Brain pericyte (primary cell): ENCODE measurements at regions not wholly inside any gene's neighbourhood (a gene's known extent, or its start where the extent isn't known, plus 50 kb on each side); places are given as distances from the start of the nearest gene placed in this dataset.

Experiments used
- DNase-seq: peaks from one replicate; pipeline ENCODE4 v3.0.0-alpha.2; 2012; ENCODE audit warnings: low read depth, low spot score

DNA sequence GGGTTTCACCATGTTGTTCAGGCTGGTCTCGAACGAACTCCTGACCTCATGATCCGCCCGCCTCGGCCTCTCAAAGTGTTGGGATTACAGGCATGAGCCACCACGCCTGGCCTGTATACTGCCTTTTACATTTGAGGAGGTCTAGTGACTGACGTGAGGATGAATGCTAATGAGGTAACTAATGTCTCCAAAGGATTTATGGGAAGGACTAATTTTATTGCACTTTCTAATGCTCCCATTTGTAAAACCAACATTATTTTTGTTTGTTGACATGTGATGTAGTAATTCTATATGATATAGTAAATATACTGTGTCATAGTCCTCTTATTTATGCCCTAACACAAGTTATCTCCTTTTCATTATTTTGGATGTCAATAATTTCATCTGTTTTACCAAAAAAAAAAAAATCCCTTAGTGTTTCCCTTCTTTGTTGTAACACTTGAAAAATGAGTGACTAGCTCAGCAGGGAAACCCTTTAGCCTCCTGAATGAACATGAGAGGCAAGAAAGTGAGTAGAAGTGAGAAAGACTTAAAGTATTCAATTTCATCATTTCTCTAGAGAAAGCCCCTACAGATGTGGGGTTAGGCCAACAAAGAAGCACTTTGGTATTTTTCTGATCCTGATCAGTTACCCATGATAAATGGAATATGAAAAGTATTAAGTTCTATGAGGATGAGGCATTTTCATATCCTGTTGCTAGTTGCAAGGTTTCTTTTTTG, 596.9 kb upstream of the PCDH15 start:
- no peak for DNase-seq

DNA sequence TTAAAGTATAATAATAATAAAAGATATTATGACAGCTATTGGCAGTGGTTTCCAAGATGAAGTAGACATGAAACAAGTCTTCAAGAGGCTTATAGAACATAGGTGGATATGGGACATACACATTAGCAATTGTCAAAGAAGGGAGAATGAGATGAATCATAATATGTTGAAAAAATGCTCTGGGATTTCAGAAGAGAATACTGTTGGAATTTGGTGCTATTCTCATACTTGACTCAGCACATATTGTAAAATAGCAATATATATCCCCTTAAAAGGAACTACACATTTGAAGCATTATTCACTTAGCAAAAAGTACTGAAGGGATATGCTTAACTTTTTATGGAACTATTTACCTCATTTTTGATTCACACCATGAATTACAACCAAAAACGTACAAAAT, 577.2 kb upstream of the PCDH15 start:
- DNase-seq, result no peak

DNA sequence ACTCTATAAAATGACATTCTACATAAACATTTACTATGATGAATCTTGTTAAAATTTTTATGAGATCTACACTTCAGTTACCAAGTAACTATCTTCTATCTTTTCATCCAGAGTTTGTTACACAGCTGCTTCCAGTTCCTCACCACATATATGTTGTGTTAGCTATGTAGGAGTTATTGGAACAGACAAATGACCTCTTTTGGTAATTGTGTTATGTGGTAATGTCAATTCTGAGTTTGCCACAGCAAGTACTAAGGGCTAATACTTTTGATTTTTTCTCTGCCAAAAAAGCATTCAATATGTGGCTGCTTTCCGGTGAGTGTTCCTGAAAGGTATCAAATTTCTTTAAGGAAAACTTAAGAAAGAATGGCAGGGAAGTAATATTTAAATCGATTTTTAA, 573.9 kb upstream of the PCDH15 start:
- DNase-seq, result no peak

DNA sequence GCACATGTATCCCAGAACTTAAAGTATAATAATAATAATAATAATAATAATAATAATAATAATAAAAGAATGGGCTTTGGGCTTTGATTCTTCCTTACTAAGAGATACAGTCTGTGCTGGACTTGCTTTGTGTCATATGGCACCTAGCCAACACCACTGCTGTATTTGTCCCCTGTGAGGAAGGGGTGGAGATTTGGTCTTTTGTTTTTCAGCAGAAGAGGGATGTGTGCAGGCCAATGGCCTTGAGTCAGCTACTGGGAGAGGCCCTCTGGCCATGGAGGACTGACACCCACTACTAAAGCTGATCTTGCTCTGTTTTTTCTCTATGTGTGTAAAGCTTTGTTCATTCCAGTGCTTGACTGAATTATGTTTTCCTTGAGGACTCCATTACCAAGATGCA, 573.0 kb upstream of the PCDH15 start:
- no peak for DNase-seq

DNA sequence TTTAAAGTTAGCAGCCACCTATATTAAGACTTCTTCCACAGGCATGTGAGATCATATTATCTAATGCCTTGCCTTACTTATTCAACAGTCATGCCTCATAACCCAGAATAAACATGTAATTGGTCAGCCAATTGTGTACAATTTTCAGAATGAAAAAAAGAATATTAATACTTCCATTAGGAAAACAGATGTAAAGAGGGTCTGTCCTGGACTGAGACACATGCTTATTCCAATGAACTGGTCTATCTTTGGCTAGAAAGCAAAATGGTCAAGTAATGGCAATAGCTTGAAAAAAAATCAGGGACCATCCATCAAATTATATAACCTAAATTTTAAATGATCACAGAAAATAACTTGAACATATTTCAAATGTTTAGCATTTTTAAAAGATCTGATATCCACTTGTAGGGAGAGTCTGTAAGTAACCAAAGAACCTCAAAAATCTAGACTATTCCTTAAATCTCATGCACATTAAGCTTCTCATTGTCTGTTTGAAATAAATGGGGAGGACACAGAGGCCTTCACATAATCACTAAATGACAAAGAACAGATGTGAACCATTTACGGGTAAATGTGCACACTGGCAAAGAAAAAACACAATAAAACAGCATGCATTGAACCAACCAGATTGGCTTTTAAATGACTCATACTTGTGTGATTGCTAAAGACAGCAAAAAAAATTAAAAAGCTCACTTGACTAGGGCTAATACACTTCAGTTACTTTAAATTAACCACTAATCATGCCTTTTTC, 568.8 kb upstream of the PCDH15 start:
- DNase-seq, result peak; percentile 6

DNA sequence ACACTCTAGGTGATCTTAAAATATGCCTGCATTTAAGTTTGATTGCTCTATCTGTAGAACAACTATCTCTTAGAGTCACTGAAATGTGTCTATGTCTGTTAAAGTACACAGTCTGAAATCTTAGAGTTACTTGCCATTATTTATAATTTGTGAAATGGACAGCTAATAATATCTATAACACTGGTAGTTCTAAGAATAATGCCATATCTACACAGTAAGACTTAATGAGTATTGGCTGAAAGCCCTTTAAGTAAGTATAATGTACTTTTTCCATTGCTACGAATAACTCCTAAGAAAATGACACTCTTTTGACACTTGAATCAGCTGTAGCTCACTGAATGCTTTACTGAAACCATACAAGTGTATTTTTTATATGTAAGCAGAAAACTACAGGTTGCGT, 567.4 kb upstream of the PCDH15 start:
- no peak for DNase-seq

DNA sequence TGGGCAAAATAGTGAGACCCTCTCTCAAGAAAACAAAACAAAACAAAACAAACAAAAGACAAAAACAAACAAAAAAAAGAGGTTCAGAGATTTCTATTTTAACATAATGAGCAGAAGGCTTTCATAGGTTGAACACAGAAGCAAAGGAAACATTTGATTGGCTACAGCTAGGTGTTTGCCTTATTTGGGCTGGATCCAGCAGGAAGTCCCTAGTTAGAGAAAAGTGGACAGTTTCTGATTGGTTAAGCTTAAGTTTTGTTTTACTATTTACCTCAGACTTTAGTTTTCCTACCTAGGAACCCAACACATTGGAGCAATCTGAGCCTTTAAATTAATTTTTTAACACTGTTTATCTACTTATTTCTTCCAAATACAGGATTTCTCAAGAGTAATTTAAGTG, 566.5 kb upstream of the PCDH15 start:
- DNase-seq, result no peak

DNA sequence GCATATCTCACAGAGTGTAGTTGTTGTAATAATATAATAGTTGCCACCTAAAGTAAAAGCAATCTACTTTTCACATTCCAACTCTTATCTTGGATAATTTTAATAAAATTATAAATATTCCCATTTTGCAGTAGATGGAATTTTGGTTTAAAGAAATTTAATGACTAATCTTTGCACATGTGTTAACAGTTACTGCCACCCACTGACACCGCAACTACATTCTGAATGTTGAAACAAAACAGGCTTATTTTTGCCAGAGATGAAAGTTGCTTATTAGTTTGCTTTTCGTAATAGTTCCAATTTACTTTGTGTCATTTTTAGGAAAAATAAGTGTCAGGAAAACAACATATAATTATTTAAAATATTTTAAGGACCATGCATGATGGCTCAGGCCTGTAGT, 557.5 kb upstream of the PCDH15 start:
- DNase-seq, result no peak

DNA sequence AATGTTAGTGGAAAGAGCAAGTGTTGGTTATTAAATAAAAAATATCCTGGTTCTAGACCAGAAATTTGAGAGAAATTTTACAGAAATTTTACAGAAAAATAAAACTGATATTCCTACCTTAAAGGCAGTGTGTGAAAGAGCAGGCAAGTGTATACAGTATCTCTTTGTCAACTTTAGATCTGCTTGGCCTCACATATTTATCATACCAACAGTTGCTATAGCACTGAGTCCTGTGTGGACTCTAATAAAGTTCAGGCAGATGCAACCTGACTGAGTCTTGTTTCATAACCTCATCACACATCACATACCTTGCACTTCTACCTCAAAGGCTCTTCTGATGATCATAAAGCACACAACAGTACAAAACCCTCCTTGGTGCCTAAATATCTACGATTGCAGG, 552.4 kb upstream of the PCDH15 start:
- no peak for DNase-seq

DNA sequence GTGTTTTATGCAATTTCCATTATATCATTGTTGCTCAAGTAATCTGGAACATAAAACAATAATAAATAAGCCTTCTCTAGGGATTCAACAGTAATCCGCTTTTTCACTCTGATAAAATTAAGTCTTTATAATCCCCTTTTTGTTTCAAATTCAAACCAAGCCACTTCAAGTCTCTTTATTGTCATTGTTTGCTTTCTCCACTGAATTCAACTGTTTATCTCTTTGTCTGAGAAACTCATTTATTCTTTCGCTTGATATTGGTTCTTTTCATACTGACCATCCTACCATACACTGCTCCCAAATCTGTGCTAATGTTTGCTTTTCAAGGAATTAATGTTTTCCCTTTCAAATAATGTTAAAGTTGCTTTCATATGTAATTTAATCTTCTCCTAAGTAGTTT, 550.4 kb upstream of the PCDH15 start:
- no peak for DNase-seq

DNA sequence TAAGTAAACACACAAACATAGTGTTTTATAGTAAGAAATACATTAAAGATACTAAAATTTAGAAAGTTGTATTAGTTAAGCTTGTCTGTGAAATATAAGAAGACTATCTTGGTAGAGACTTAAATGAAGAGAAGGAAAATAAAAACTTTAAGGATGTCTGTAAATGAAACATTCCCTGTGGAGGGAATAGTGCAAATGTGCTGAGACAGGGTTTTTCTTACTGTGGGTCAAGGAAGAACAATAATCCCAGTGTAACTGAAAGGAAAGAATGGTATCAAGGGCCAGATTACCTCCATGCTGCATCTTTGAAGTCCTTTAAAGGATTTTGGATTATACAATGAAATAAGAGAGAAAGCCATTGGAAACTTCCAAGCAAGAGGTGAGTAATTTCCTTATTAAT, 547.5 kb upstream of the PCDH15 start:
- DNase-seq, result no peak

DNA sequence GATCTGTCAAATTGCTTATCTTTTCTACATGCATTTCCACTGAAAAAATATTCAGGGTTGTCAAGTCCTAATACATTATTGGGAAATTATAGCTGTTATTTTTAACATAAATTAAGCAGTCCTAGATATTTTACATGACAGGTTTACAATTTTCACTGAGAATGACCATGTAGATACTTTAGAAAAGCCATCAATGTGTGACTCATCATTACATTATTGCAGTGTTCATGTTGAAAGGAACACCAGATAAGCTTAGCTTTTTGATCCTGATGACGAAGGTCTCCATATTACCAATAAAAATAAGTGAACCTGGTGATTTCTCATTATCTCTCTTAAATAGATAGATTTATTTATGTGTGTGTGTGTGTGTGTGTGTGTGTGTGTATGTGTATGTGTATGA, 529.5 kb upstream of the PCDH15 start:
- no peak for DNase-seq

DNA sequence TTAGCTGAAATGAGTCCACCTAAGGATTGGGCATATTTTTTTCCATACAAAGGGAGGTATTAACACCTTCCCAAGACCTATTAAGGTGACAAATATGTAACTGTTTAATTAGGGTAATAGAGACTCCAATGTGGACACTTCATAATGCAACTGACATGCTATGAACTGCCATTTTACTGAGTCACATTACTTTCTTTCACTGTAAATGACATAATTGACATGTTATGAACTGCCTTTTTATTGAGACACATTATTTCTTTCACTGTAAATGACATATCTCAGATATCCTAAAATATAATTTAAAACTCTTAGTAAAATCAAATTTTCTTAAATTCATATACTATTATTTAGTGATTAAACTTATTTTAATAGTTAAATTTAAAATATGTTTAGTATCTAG, 528.8 kb upstream of the PCDH15 start:
- DNase-seq, result no peak

DNA sequence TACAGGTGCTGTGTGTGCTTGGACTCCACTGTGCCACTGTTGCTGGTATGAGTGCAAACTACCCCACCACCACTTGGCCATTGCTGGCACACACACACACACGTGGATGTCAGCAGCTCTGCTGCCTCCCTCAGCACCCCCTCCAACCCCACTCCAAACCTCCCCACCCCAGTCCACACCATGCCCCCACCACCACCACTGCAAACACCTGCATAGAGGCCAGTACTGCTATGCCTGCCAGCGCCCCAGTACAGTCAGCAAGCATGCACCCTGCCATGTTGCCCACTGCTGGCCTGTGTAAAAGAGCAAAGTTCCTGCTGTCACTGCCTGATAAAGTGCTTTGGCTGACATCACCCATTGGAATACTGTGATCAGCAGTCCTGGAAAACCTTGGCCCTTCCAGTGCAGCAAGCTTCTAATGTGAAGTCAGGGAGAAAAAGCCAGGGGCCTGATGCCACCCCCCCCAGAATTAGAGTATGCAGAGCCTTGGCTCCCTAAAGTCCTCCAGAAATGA, 519.2 kb upstream of the PCDH15 start:
- DNase-seq, result no peak

DNA sequence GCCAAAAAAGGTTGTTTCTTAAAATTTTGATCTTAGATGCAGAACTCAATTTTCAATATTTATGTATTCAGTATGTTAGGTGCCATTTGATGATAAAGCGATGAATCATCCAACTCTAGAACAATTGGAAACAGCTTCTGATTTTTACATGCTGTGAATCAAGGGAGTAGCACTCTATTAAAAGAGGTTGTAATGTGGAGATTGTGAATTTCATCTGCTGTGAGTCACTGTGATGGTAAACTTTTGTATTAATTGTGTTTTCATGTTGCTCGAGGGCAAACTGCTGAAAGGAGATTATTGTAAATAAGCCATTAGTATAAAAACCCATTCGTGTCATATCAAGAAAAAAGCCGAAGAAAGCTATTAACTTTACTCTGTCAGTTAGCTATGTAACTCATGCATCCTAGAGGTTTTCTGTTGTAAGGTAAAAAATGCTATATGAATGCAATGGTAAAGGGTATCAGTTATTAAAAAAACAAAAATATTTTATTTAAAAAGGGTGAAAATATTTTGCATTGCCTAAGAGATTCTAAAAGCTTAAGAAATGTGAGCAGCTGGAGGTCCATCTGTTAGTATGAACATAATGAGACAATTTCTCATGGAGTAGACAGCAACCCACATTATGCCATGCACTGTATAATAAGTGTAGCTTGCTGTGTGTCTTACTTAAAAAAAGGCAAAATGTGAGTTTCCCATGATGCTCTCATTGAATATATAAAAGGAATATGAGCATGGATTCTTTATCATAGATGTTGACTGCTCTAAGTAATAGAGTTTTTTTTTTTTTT, 511.0 kb upstream of the PCDH15 start:
- DNase-seq, result no peak

DNA sequence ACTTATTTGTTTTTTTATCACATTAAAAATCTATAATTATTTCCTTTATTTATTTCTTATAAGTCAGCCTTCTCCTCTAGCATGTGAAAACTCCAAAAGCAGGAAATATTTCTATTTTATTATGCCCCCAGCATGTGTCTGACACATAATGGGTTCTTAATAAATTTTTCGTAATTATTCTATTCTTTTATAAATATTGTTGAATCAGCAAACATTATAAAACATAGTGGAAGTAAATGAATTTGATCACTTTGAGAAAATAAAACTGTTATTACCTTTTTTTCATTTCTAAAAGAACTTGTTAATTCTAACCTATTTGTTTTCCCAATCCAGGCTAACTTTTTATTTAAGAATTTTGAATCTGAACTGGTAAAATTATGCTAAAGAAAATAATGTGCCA, 509.1 kb upstream of the PCDH15 start:
- DNase-seq, result no peak

DNA sequence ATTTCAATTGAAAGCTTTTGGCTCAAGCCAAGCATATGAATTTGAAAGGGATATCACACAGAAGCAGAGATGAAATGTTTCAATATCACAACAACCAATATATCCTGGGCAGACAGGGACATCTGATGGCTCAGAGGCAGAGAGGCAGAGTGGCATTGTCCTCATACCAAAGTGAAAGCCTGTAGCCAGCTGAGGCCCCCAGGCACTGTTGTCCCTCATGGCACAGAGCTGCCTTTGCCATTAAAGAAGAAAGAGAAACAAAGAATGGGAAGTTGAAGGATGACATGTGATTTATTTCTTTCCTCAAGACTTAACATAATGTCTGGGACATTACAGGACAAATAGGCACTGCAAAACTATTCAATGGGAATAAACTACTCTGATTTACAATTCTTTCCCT, 504.3 kb upstream of the PCDH15 start:
- DNase-seq, result no peak

DNA sequence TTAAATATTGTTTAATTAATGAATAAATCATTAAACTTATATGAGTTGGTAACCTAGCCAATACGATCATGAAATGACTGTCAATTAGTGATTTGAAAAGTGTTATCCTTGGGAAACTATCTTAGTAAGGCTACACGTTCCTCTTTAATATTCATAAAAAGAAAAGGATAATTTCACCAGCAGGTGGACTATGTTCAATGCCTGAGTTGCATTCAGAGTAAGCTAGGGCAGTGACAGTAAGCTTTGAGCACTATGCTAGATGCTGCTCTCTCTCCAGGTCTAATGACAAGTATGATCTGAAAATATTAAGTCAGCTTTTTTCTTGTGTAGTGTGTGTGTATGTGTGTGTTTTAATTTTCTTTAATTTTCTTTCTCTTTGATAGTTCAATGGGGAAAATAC, 486.3 kb upstream of the PCDH15 start:
- DNase-seq, result no peak

DNA sequence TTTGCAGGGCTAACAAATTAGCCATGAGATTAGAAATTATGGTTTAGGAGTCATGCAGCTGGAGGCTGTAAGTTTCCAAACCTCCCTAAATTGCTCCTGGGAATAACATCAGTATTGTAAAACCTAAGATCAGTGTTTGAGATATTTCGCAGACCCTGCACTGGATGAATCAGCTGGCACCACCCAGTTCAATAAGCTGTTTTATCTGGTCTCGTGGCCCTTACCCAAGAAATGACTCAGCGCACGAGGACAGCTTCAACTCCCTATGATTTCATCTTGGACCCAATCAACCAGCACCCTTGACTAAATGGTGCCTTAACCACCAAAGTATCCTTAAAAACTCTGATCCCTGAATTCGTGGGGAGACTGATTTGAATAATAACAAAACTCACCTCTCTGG, 482.0 kb upstream of the PCDH15 start:
- DNase-seq, result no peak

DNA sequence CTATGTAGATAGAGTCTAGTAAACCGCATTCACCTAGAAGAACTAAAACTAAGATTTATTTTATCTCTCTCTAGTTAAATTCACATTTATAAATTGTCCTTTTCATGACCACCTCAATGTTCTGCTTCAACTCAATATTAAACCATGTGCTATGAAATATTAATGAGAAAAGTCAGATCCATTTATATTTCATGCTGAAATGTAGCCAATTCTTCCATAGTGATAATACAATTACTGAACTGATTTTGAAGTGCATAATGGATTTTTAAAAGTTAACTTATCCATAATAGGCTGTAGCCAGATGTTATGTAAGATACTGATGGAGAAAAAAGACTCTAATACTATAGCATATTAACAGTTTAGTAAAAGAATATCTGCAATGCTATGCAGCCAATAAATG, 479.7 kb upstream of the PCDH15 start:
- no peak for DNase-seq

DNA sequence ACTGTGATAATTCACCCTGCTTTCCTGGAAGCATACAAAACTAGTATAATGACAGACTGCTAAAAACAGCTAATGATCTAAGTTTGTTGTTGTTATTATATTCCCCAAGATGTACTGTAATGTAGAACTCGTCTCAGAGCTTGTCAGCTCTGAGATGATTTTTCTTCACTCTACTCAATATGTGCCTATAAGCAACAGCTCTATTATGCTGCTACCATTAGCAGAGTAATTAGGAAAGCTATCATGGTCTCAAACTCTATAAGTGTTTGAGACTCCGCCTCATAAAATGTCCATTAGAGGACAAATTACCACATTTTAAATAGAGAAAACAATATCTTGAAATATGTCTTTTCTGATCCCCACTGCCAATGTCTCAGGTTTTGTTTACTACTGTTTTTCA, 476.5 kb upstream of the PCDH15 start:
- DNase-seq, result no peak

DNA sequence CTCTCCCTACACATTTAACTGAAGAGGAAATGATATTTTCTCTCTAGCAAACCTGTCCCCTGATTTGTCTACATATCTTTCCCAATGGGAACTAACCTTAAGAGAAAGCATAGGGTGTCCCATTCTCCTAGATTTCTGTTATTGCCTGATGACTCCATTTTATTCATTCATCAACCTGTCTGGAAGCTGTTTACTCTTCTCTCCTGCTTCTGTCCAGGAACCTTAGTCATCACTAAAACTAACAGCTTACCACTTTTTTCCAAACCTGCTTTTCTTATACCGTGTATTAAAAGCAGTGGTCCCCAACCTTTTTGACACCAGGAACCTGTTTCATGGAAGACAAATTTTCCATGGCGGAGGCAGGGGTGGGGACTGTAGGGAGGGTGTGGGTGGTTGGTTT, 473.3 kb upstream of the PCDH15 start:
- DNase-seq, result no peak

DNA sequence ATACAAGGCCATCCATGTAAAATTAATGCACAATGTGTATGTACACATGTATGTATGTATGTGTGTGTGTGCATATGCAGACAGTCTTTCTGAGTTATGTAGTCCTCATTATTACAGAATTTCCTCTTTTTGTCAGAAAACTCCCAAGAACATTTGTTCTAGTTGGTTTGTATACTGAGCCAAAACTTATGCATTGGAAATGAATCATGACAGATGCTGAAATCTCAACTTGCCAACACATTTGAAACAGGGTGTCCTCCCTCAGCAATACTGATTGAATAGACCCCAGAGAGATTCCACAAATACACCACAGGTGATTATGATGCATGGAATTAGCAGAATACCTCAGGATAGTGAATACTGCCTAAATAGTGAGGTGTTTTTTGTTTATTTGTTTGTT, 472.9 kb upstream of the PCDH15 start:
- DNase-seq, result no peak
